ENCODE measurements at regions not wholly inside any gene's neighbourhood (a gene's known extent, or its start where the extent isn't known, plus 50 kb on each side); places are given as distances from the start of the nearest gene placed in this dataset.

DNA sequence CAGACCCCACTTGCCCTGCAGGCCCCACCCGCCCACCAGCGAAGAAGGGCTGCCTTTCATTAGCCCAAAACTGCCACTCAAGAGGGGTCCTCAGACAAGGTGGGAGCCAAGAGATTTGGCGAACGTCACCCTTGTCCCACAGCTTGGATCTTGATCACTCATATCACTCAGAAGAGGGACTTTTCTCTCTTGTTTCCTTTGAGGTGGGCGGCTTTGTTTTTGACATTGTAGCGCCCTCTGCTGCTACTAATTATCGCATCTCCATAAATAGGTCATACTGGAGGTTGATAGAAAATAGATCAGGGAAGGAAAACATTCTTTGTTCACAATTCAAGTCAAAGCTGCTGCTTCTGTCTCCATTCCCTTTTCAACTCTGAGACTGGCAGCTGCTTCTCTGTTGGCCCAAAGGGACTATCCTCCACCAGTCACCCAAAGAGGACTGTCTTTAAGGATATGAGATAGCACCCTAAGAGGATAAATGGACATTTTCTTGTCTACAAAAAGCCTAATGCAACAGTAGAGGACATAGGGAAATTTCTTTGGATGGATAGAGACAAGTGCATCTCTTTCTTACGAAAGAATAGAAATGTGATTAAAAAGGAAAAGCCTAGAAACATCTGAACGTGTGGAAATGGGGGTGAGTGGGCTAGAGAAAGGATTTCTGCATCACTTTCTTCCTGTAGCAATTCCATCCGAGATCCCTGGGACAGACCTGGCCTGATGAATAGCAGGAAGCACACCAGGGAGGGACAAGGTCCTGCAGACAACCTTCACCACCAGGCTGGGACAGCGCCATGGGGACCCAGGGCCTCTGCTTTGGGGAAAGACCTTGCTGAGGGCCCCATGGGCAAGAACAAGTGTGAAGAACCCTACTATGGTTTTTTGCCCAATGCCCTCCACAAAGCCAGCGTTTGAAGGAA lies 115.8 kb downstream of the DAD1 start:
- FAIRE-seq (no peak), DNase-seq (ENCODE audit: insufficient read length, low spot score) (no peak)
- TF ChIP-seq, protein P1, sequence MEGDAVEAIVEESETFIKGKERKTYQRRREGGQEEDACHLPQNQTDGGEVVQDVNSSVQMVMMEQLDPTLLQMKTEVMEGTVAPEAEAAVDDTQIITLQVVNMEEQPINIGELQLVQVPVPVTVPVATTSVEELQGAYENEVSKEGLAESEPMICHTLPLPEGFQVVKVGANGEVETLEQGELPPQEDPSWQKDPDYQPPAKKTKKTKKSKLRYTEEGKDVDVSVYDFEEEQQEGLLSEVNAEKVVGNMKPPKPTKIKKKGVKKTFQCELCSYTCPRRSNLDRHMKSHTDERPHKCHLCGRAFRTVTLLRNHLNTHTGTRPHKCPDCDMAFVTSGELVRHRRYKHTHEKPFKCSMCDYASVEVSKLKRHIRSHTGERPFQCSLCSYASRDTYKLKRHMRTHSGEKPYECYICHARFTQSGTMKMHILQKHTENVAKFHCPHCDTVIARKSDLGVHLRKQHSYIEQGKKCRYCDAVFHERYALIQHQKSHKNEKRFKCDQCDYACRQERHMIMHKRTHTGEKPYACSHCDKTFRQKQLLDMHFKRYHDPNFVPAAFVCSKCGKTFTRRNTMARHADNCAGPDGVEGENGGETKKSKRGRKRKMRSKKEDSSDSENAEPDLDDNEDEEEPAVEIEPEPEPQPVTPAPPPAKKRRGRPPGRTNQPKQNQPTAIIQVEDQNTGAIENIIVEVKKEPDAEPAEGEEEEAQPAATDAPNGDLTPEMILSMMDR (IDR thresholded peaks at IDR 0.05; ENCODE audit: insufficient read depth, missing control alignments) = peak; percentile 39

DNA sequence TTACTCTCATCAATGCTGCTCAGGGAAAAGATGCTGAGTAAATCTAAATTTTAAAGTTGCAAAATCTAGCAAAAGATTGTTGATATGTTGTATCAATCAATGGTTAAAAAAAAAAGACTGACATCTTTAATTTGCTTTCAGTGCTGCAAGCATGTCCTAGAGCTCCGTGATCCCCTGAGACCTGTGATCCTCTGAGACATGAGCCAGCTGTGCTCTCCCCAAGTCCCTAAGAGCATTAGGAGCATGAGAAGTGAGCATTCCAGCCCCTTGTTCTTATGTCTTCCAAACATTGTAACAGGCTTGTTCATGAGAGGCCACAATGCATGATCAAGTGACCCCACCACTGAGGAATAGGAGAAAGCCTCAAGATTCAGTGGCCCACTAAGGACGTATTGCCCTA lies 116.6 kb downstream of the DAD1 start:
- TF ChIP-seq, protein P1 (IDR thresholded peaks at IDR 0.05; ENCODE audit: insufficient read depth, missing control alignments) = no peak
- FAIRE-seq = no peak
- DNase-seq (ENCODE audit: insufficient read length, low spot score) = peak; percentile 40

DNA sequence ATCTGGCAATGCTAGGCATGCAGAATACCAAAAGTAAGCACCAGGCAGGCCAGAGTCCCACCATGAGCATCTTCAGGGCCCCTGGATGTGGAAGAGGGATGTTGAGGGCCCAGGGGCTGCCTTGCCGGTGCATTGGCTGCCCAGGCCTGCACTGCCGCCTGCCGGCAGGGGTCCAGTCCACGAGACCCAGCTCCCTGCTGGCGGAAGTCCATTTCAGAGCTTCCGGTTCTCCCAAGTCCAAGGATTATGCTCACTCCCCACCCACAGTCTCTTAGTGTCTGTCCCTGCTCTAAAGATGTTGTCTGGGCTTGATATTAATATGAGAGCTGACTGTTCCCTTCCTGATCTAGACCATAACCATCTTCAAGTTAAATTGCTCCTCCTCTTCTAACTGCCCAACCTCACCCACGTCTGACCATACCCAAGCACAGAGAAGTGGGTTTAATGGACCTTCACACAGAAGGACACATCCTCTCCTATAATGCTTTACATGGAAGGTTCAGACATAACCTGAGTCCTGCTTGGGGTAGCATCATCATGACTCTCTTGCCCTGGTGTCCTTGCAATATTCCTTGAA lies 117.4 kb downstream of the DAD1 start:
- TF ChIP-seq, protein P1 (IDR thresholded peaks at IDR 0.05; ENCODE audit: insufficient read depth, missing control alignments) = peak; percentile 54
- DNase-seq (ENCODE audit: insufficient read length, low spot score) (peak; percentile 70), FAIRE-seq (no peak)

DNA sequence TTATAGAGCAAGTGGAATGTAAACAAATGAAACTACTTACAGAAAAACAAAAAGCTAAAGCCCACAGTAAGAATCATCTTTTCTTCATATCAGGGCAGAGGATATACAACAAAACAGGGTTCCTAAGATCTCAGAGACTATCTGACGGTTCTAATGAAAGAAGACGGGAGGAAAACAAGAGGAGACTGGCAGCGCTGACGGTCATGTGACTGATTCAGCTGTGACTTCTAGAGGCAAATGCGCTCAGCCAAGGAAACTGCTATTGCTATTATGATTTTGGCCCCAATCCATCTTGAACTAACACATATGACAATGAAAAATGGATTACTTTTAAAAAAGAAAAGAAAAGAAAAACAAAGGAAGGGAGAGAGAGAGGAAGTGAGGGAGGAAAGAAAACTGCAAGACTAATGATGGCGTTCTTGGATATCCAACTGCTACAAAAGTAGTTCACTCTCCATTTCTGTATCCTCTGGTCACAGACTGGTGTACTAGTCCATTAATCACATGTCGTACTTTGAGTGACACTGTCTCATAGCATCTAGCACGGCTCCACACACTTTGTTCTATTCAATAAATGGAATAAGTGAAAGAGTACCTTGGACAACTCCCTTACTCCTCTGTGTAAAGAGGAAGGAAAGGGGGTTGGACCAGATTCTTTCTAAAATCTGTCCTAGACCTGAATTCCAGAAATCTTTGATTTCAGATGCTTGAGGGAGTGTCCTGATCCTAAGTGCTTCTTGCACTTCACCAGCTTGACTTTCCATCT lies 119.3 kb downstream of the DAD1 start:
- no peak for DNase-seq (ENCODE audit: insufficient read length, low spot score)

DNA sequence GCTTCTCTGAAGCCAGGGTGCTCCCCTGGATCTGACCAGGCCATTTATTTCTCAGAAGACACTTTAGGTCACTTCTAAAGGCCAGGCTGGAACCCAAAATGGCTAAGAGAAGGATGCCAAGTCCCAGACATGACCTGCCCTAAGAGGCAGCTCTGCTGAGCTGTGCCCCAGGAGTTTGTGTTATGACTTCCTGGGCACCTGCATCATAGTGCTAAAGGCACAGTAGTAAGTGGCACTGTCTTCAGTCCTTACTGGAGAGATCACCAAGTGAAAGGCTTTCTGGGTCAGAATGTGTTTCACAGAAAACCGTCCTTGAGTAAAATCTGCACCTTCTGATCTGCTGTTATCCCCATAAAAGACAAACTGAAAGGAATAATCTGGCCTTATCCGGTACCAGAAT lies 120.2 kb downstream of the DAD1 start:
- DNase-seq (ENCODE audit: insufficient read length, low spot score) = no peak
- FAIRE-seq = no peak
- TF ChIP-seq, protein P1 (IDR thresholded peaks at IDR 0.05; ENCODE audit: insufficient read depth, missing control alignments) = no peak

More for the DNA sequence above, 119.3 kb downstream of the DAD1 start:
- TF ChIP-seq, protein P1 (IDR thresholded peaks at IDR 0.05; ENCODE audit: insufficient read depth, missing control alignments) = no peak
- FAIRE-seq = no peak

DNA sequence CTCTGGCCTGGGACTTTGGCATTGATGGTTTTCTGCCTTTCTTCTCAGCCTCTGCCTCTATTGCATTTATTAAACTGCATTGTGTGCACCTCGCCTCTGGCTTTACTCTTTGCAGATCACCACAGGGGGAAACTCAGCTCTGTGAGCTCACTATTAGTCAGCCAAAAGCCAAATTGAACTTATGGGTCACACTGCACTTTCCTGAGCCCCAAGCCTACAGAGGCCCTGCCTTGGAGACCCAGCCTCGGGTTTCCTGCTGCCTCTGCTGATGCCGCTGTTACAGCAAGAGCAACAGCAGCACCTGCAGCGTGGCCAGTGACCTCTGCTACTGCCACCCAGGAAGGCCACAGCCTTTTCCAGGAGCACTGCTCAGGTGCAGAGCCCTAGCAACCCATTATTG lies 122.5 kb downstream of the DAD1 start:
- TF ChIP-seq, protein P1 (IDR thresholded peaks at IDR 0.05; ENCODE audit: insufficient read depth, missing control alignments) = no peak
- FAIRE-seq = no peak
- no peak for DNase-seq (ENCODE audit: insufficient read length, low spot score)

Data from D721Med (cell line).